HCT116 (cell line): ENCODE measurements at regions not wholly inside any gene's neighbourhood (a gene's known extent, or its start where the extent isn't known, plus 50 kb on each side); places are given as distances from the start of the nearest gene placed in this dataset.

Experiments used
- CBX3 ChIP-seq: IDR thresholded peaks from 2 replicates; pipeline ENCODE4 v1.6.1; 2012; ENCODE audit warnings: low read depth
- CEBPB ChIP-seq: IDR thresholded peaks from 2 replicates; pipeline ENCODE4 v1.6.1; 2012; ENCODE audit warnings: low read depth
- EZH2 ChIP-seq: fragments of 200-600 bp; sonication (generic); IDR thresholded peaks from 2 replicates; pipeline ENCODE4 v1.6.1; 2017; ENCODE audit warnings: antibody characterized with exemption, mixed run types
- EZH2phosphoT487 ChIP-seq: fragments of 200-600 bp; IDR thresholded peaks from 2 replicates; pipeline ENCODE4 v1.6.1; 2018; ENCODE audit warnings: antibody characterized with exemption, borderline replicate concordance
- POLR2A ChIP-seq: IDR thresholded peaks from 2 replicates; pipeline ENCODE4 v1.7.0; 2011; ENCODE audit warnings: borderline replicate concordance; ENCODE audit not compliant: insufficient read depth, insufficient read length; ENCODE audit errors: extremely low read depth
- POLR2AphosphoS5 ChIP-seq: IDR thresholded peaks from 2 replicates; pipeline ENCODE4 v1.6.1; 2011; ENCODE audit warnings: mild to moderate bottlenecking, low read depth, low read length, moderate library complexity
- TF ChIP-seq, protein P1 (sequence below), 3 experiments: fragments of 200-600 bp in 1 of 3; sonication (generic) in 1 of 3; IDR thresholded peaks in 2 of 3; conservative IDR thresholded peaks in 1 of 3; 2 replicates each; pipeline ENCODE4 v1.5.1; 2012 to 2017; ENCODE audit warnings: low read depth in 2 of 3, low read length in 2 of 3, antibody characterized with exemption in 1 of 3, borderline replicate concordance in 1 of 3, control low read depth in 1 of 3, mild to moderate bottlenecking in 1 of 3, mixed read lengths in 1 of 3, mixed run types in 1 of 3, moderate library complexity in 1 of 3; ENCODE audit not compliant: insufficient read depth in 1 of 3
- TF ChIP-seq, protein P2 (sequence below): IDR thresholded peaks from 2 replicates; pipeline ENCODE4 v1.6.1; 2012; ENCODE audit warnings: low read depth
- TF ChIP-seq, protein P3 (sequence below): IDR thresholded peaks from 2 replicates; pipeline ENCODE4 v1.6.1; 2012
- TF ChIP-seq, protein P4 (sequence below): IDR thresholded peaks from 2 replicates; pipeline ENCODE4 v1.6.1; 2011; ENCODE audit warnings: mild to moderate bottlenecking, low read length, moderate library complexity; ENCODE audit not compliant: insufficient replicate concordance; ENCODE audit errors: extremely low read depth
- TF ChIP-seq, protein P5 (sequence below): IDR thresholded peaks from 2 replicates; pipeline ENCODE4 v1.6.1; 2012

DNA sequence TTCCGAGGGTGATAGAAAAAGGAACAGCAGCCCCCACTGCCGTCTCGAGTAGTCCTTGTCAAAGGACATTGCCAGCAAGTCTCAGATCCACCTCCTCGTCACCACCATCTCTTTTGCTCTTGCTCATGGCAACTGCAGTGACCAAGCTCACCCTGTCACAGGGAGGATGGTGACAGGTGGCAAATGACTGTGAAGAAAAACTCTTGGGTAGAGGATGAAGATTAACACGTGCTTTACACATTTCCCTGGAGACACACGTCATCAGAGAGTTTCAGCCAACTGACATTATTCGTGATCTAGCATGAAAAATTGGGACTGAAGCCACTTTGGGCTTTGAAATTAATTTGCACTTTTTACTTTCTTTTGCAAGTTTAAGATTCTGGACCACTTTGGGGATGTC is 174.3 kb downstream of the EBLN2 start:
- TF ChIP-seq, protein P1, sequence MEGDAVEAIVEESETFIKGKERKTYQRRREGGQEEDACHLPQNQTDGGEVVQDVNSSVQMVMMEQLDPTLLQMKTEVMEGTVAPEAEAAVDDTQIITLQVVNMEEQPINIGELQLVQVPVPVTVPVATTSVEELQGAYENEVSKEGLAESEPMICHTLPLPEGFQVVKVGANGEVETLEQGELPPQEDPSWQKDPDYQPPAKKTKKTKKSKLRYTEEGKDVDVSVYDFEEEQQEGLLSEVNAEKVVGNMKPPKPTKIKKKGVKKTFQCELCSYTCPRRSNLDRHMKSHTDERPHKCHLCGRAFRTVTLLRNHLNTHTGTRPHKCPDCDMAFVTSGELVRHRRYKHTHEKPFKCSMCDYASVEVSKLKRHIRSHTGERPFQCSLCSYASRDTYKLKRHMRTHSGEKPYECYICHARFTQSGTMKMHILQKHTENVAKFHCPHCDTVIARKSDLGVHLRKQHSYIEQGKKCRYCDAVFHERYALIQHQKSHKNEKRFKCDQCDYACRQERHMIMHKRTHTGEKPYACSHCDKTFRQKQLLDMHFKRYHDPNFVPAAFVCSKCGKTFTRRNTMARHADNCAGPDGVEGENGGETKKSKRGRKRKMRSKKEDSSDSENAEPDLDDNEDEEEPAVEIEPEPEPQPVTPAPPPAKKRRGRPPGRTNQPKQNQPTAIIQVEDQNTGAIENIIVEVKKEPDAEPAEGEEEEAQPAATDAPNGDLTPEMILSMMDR (IDR thresholded peaks at IDR 0.05 in 2 of 3, conservative IDR thresholded peaks at IDR 0.05 in 1 of 3; ENCODE audit: borderline replicate concordance in 1 of 3, insufficient read depth in 1 of 3, low read depth in 2 of 3, low read length in 2 of 3): no peak
- TF ChIP-seq, protein P2, sequence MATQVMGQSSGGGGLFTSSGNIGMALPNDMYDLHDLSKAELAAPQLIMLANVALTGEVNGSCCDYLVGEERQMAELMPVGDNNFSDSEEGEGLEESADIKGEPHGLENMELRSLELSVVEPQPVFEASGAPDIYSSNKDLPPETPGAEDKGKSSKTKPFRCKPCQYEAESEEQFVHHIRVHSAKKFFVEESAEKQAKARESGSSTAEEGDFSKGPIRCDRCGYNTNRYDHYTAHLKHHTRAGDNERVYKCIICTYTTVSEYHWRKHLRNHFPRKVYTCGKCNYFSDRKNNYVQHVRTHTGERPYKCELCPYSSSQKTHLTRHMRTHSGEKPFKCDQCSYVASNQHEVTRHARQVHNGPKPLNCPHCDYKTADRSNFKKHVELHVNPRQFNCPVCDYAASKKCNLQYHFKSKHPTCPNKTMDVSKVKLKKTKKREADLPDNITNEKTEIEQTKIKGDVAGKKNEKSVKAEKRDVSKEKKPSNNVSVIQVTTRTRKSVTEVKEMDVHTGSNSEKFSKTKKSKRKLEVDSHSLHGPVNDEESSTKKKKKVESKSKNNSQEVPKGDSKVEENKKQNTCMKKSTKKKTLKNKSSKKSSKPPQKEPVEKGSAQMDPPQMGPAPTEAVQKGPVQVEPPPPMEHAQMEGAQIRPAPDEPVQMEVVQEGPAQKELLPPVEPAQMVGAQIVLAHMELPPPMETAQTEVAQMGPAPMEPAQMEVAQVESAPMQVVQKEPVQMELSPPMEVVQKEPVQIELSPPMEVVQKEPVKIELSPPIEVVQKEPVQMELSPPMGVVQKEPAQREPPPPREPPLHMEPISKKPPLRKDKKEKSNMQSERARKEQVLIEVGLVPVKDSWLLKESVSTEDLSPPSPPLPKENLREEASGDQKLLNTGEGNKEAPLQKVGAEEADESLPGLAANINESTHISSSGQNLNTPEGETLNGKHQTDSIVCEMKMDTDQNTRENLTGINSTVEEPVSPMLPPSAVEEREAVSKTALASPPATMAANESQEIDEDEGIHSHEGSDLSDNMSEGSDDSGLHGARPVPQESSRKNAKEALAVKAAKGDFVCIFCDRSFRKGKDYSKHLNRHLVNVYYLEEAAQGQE: no peak
- TF ChIP-seq EZH2 (no peak), POLR2A (no peak), CBX3 (no peak), CEBPB (no peak), POLR2AphosphoS5 (no peak), EZH2phosphoT487 (no peak)
- TF ChIP-seq, protein P3, sequence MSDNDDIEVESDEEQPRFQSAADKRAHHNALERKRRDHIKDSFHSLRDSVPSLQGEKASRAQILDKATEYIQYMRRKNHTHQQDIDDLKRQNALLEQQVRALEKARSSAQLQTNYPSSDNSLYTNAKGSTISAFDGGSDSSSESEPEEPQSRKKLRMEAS: no peak
- TF ChIP-seq, protein P4, sequence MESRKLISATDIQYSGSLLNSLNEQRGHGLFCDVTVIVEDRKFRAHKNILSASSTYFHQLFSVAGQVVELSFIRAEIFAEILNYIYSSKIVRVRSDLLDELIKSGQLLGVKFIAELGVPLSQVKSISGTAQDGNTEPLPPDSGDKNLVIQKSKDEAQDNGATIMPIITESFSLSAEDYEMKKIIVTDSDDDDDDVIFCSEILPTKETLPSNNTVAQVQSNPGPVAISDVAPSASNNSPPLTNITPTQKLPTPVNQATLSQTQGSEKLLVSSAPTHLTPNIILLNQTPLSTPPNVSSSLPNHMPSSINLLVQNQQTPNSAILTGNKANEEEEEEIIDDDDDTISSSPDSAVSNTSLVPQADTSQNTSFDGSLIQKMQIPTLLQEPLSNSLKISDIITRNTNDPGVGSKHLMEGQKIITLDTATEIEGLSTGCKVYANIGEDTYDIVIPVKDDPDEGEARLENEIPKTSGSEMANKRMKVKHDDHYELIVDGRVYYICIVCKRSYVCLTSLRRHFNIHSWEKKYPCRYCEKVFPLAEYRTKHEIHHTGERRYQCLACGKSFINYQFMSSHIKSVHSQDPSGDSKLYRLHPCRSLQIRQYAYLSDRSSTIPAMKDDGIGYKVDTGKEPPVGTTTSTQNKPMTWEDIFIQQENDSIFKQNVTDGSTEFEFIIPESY: no peak
- TF ChIP-seq, protein P5, sequence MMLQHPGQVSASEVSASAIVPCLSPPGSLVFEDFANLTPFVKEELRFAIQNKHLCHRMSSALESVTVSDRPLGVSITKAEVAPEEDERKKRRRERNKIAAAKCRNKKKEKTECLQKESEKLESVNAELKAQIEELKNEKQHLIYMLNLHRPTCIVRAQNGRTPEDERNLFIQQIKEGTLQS: no peak
